Activated naive CD8-positive, alpha-beta T cell treated with anti-CD3 and anti-CD28 coated beads for 36 hours (primary cell): ENCODE measurements at regions not wholly inside any gene's neighbourhood (a gene's known extent, or its start where the extent isn't known, plus 50 kb on each side); places are given as distances from the start of the nearest gene placed in this dataset.

Experiments used
- DNase-seq: peaks from one replicate; pipeline ENCODE4 v3.0.0; 2021
- H3K27ac Mint-ChIP-seq: one replicate; pipeline ENCODE4 v1.8.0; 2022; ENCODE audit warnings: mild to moderate bottlenecking, moderate library complexity, mixed read lengths
- H3K27me3 Mint-ChIP-seq: one replicate; pipeline ENCODE4 v1.8.0; 2022; ENCODE audit warnings: mild to moderate bottlenecking, mixed read lengths
- H3K36me3 Mint-ChIP-seq: one replicate; pipeline ENCODE4 v1.8.0; 2021; ENCODE audit warnings: mild to moderate bottlenecking, mixed read lengths
- H3K4me1 Mint-ChIP-seq: one replicate; pipeline ENCODE4 v1.8.0; 2021; ENCODE audit warnings: mixed read lengths
- H3K4me3 Mint-ChIP-seq: one replicate; pipeline ENCODE4 v1.8.0; 2022; ENCODE audit warnings: mild to moderate bottlenecking, moderate library complexity, mixed read lengths
- H3K9me3 Mint-ChIP-seq: one replicate; pipeline ENCODE4 v1.8.0; 2022; ENCODE audit warnings: mixed read lengths

GRCh38 chr2:126748188-126748760 lies 92.3 kb downstream of the GYPC start:
- DNase-seq: no peak
- peaks cover 13% of the 10 kb centered on the region for H3K4me1 Mint-ChIP-seq
- no peak overlapping the region for H3K27ac Mint-ChIP-seq
- no peaks in the 10 kb centered on the region for H3K36me3 Mint-ChIP-seq
- no peaks in the 10 kb centered on the region for H3K27me3 Mint-ChIP-seq
- no peaks in the 10 kb centered on the region for H3K9me3 Mint-ChIP-seq
- no peak overlapping the region for H3K4me3 Mint-ChIP-seq

GRCh38 chr2:126748929-126749518 lies 93.1 kb downstream of the GYPC start:
- Mint-ChIP-seq H3K9me3 (no peaks in the 10 kb centered on the region), H3K36me3 (no peaks in the 10 kb centered on the region), H3K4me1 (peaks cover 14% of the 10 kb centered on the region), H3K4me3 (no peak overlapping the region), H3K27me3 (no peaks in the 10 kb centered on the region), H3K27ac (no peak overlapping the region)
- DNase-seq: no peak

- no peaks in the 10 kb centered on the region for H3K27me3 Mint-ChIP-seq
- no peaks in the 10 kb centered on the region for H3K36me3 Mint-ChIP-seq
- no peak for DNase-seq
- peaks cover 19% of the 10 kb centered on the region for H3K4me1 Mint-ChIP-seq
- H3K4me3 Mint-ChIP-seq: no peak overlapping the region
- H3K27ac Mint-ChIP-seq: no peak overlapping the region
- no peaks in the 10 kb centered on the region for H3K9me3 Mint-ChIP-seq
Measured at GRCh38 chr2:126749537-126749936, 93.6 kb downstream of the GYPC start.

GRCh38 chr2:126750506-126750905 lies 94.5 kb downstream of the GYPC start:
- Mint-ChIP-seq H3K27me3 (no peaks in the 10 kb centered on the region), H3K4me3 (no peak overlapping the region), H3K36me3 (no peaks in the 10 kb centered on the region), H3K27ac (no peak overlapping the region), H3K4me1 (peaks cover 24% of the 10 kb centered on the region), H3K9me3 (no peaks in the 10 kb centered on the region)
- DNase-seq: no peak

GRCh38 chr2:126751477-126751876 lies 95.5 kb downstream of the GYPC start:
- Mint-ChIP-seq H3K4me3 (no peak overlapping the region), H3K9me3 (no peaks in the 10 kb centered on the region), H3K27me3 (no peaks in the 10 kb centered on the region), H3K4me1 (peaks cover 24% of the 10 kb centered on the region), H3K27ac (peak overlapping the region; percentile 25), H3K36me3 (no peaks in the 10 kb centered on the region)
- DNase-seq: no peak

GRCh38 chr2:126752876-126753275 lies 96.9 kb downstream of the GYPC start:
- H3K36me3 Mint-ChIP-seq: no peaks in the 10 kb centered on the region
- H3K9me3 Mint-ChIP-seq: no peaks in the 10 kb centered on the region
- H3K27me3 Mint-ChIP-seq: no peaks in the 10 kb centered on the region

GRCh38 chr2:126753501-126754212 lies 97.7 kb downstream of the GYPC start:
- DNase-seq: no peak
- H3K27me3 Mint-ChIP-seq: no peaks in the 10 kb centered on the region

More at GRCh38 chr2:126752876-126753275, 96.9 kb downstream of the GYPC start:
- no peak overlapping the region for H3K27ac Mint-ChIP-seq
- peaks cover 24% of the 10 kb centered on the region for H3K4me1 Mint-ChIP-seq
- H3K4me3 Mint-ChIP-seq: no peak overlapping the region
- DNase-seq: no peak

GRCh38 chr2:126754240-126755004 lies 98.5 kb downstream of the GYPC start:
- DNase-seq: no peak
- Mint-ChIP-seq H3K9me3 (no peaks in the 10 kb centered on the region), H3K4me1 (peaks cover 16% of the 10 kb centered on the region), H3K27ac (no peak overlapping the region), H3K36me3 (no peaks in the 10 kb centered on the region), H3K27me3 (no peaks in the 10 kb centered on the region), H3K4me3 (no peak overlapping the region)

More at GRCh38 chr2:126753501-126754212, 97.7 kb downstream of the GYPC start:
- Mint-ChIP-seq H3K36me3 (no peaks in the 10 kb centered on the region), H3K4me1 (peaks cover 24% of the 10 kb centered on the region), H3K27ac (no peak overlapping the region), H3K9me3 (no peaks in the 10 kb centered on the region), H3K4me3 (no peak overlapping the region)

GRCh38 chr2:126756125-126756524 lies 100.2 kb downstream of the GYPC start:
- no peaks in the 10 kb centered on the region for H3K9me3 Mint-ChIP-seq
- peaks cover 20% of the 10 kb centered on the region for H3K4me1 Mint-ChIP-seq
- DNase-seq: no peak
- H3K27me3 Mint-ChIP-seq: no peaks in the 10 kb centered on the region
- no peak overlapping the region for H3K27ac Mint-ChIP-seq
- no peak overlapping the region for H3K4me3 Mint-ChIP-seq
- no peaks in the 10 kb centered on the region for H3K36me3 Mint-ChIP-seq

- Mint-ChIP-seq H3K27ac (no peak overlapping the region), H3K9me3 (no peaks in the 10 kb centered on the region), H3K36me3 (no peaks in the 10 kb centered on the region), H3K27me3 (no peaks in the 10 kb centered on the region), H3K4me1 (peaks cover 44% of the 10 kb centered on the region), H3K4me3 (no peak overlapping the region)
- no peak for DNase-seq
Measured at GRCh38 chr2:126761256-126761980, 105.5 kb downstream of the GYPC start.

GRCh38 chr2:126761981-126762878 lies 106.3 kb downstream of the GYPC start:
- Mint-ChIP-seq H3K27ac (peak overlapping the region; percentile 47), H3K27me3 (no peaks in the 10 kb centered on the region), H3K4me3 (peak overlapping the region; percentile 27), H3K4me1 (peaks cover 45% of the 10 kb centered on the region), H3K9me3 (no peaks in the 10 kb centered on the region), H3K36me3 (no peaks in the 10 kb centered on the region)
- DNase-seq: peak; percentile 56

GRCh38 chr2:126764686-126765265 lies 108.8 kb downstream of the GYPC start:
- H3K4me3 Mint-ChIP-seq: no peak overlapping the region
- H3K4me1 Mint-ChIP-seq: peaks cover 49% of the 10 kb centered on the region
- H3K27ac Mint-ChIP-seq: no peak overlapping the region
- DNase-seq: no peak
- no peaks in the 10 kb centered on the region for H3K27me3 Mint-ChIP-seq
- no peaks in the 10 kb centered on the region for H3K36me3 Mint-ChIP-seq
- H3K9me3 Mint-ChIP-seq: no peaks in the 10 kb centered on the region

GRCh38 chr2:126765395-126765794 lies 109.4 kb downstream of the GYPC start:
- Mint-ChIP-seq H3K27ac (no peak overlapping the region), H3K36me3 (no peaks in the 10 kb centered on the region), H3K4me3 (no peak overlapping the region), H3K9me3 (no peaks in the 10 kb centered on the region), H3K4me1 (peaks cover 44% of the 10 kb centered on the region), H3K27me3 (no peaks in the 10 kb centered on the region)
- no peak for DNase-seq
